Pancreas (tissue), 10 donors: ENCODE measurements at regions not wholly inside any gene's neighbourhood (a gene's known extent, or its start where the extent isn't known, plus 50 kb on each side); places are given as distances from the start of the nearest gene placed in this dataset.

ENCODE experiments used
- ATAC-seq, 4 donors: fragments of 200-7000 bp; cut with Tn5 transposase; one replicate each; pipeline versions ENCODE4 v1.8.0 to v1.9.1; 2020; ENCODE audit warnings: mild to moderate bottlenecking in 4 of 4, moderate library complexity in 4 of 4
- DNase-seq, 6 donors: peaks; one replicate each; pipeline ENCODE4 v3.0.0-alpha.2; 2020
- FAIRE-seq: peaks from 2 replicates; lab custom pipeline; 2012; peaks lifted over from hg19 to GRCh38; lab: Jason Lieb, UNC
- H3K27ac ChIP-seq, 4 donors: fragments of 200-600 bp; sonication (generic); 1 replicate in 3 of 4; 2 replicates in 1 of 4; pipeline versions ENCODE4 v1.5.0 to v1.8.0; 2020
- H3K27me3 ChIP-seq, 4 donors: fragments of 200-600 bp; one replicate each; pipeline ENCODE4 v1.8.0; 2021
- H3K36me3 ChIP-seq, 3 donors: fragments of 200-600 bp; sonication (generic) in 1 of 3; one replicate each; pipeline versions ENCODE4 v1.5.0 to v1.8.0; 2020 to 2021
- H3K4me1 ChIP-seq, 3 donors: fragments of 200-600 bp; one replicate each; pipeline ENCODE4 v1.8.0; 2021
- H3K4me3 ChIP-seq, 4 donors: fragments of 200-600 bp; sonication (generic) in 2 of 4; one replicate each; pipeline versions ENCODE4 v1.5.0 to v1.8.0; 2020 to 2021
- H3K9me3 ChIP-seq, 4 donors: fragments of 200-600 bp; one replicate each; pipeline ENCODE4 v1.8.0; 2021
- CTCF ChIP-seq, 4 donors: fragments of 200-600 bp; sonication (generic) in 3 of 4; IDR thresholded peaks; one replicate each; pipeline versions ENCODE4 v1.5.0 to v1.8.0; 2021; ENCODE audit warnings: antibody characterized with exemption in 4 of 4
- WGBS, 2 donors: extraction: QIAGEN DNeasy Blood & Tissue Kit; methylation state at CpG; one replicate each; pipeline ENCODE4 v1.1.7; 2013; 5-methylcytosine and 5-hydroxymethylcytosine counted together
- intact Hi-C, 3 donors: fragments of 100-400 bp; cut with DNase I; formaldehyde crosslinking; loops; one replicate each; pipeline versions ENCODE4 v1.11.1 to v1.14.2; 2022
- donor health status: healthy with polysubstance abuse.
- donor health status: DM: no; HTN: no; CAD: no; lungs with moderate emphysema.
- donor health status: DM: no; HTN: no; CAD: no.
- donor health status: control.
- donor health status: control.
- donor health status: Bipolar disorder and iron deficiency.
- donor health status: DM: yes; HTN: yes; CAD: no.
- donor health status: DM: no; HTN: no; CAD: no.
- donor health status: DM: no; HTN: no; CAD: no.
- donor health status: DM: yes; HTN: yes; CAD: no.

DNA sequence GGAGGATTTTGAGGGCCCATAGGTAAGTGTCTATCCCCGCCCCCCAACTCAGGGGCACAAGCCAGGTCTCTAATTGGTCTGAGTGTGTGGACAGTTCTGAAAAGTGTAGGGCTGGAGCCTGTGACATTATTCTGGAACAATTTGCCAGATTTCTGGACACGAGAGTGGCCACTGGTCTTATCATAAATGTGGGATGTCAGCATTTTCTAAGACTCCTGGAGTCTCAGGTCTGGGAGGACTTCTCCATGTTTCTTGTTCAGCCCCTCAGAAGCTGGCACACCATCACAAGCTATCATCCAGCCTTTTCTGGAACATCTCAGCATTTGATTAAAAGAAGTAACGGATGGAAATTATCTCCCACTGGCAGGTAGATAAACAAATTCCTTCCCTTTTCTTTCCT is 141.4 kb downstream of the SEC61B start:
- intact Hi-C loops, result no loop called here
- H3K4me1 ChIP-seq, result no peaks in the 10 kb centered on the region
- no peak overlapping the region for H3K27ac ChIP-seq
- TF ChIP-seq CTCF (IDR thresholded peaks at IDR 0.05), result no peak
- ATAC-seq, result no peak
- 53 to 63% methylated on average over 3 of the region's 3 CpGs for WGBS, 2 donors
- no peak for FAIRE-seq
- no peak overlapping the region for H3K4me3 ChIP-seq
- DNase-seq, result no peak
- no peaks in the 10 kb centered on the region for H3K27me3 ChIP-seq
- H3K36me3 ChIP-seq, result no peaks in the 10 kb centered on the region
- no peaks in the 10 kb centered on the region for H3K9me3 ChIP-seq

DNA sequence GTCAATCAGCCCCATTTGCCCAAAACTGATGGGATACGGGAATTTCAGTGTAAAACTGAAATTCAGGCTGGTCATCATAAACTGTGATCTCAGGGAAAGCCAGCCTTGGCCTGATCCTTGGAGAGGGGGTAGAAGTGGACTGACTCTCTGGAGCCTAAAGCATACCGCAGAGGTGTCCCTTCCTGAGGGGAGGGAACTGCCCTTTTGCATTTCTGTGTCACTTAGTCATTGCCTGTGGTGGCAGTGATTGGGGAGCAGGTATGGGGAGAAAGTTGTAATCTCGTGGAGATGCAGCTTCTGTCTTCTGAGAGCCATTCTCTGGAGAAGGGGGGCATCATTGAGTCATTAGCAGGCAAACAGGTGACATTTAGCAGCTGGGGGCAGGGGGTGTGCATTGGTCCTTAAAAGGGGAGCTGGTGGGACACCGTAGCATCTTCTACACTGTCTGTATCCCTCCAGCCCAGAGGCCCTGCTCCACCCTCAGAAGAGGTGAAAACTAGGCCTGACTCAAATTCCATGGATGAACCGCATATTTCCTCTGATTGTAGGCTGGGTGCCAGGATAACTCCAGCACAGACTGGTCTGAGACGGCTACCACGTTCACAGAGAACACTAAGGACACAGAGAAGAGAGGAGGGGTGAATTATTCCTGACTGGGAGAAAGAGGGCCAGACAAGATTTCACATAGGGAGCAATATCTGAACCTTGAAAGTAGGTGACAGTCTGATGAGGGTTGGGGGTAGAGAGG is 143.3 kb downstream of the SEC61B start:
- Histone ChIP-seq H3K9me3 (no peaks in the 10 kb centered on the region), H3K4me3 (no peak overlapping the region), H3K27me3 (no peaks in the 10 kb centered on the region), H3K27ac (no peak overlapping the region), H3K36me3 (no peaks in the 10 kb centered on the region), H3K4me1 (no peaks in the 10 kb centered on the region)
- no peak for DNase-seq
- intact Hi-C loops, result no loop called here
- ATAC-seq, result no peak
- WGBS, 2 donors, result 66 to 67% methylated on average over 7 of the region's 7 CpGs
- FAIRE-seq, result no peak
- no peak for TF ChIP-seq CTCF (IDR thresholded peaks at IDR 0.05)

GRCh38 chr9:99366183-99366582 is 144.1 kb downstream of the SEC61B start:
- ATAC-seq (no peak), DNase-seq (no peak), FAIRE-seq (no peak)
- H3K27me3 ChIP-seq, result no peaks in the 10 kb centered on the region
- H3K4me1 ChIP-seq, result no peaks in the 10 kb centered on the region
- no peaks in the 10 kb centered on the region for H3K36me3 ChIP-seq
- TF ChIP-seq CTCF (IDR thresholded peaks at IDR 0.05), result no peak
- no peak overlapping the region for H3K4me3 ChIP-seq
- no peak overlapping the region for H3K27ac ChIP-seq
- H3K9me3 ChIP-seq, result no peaks in the 10 kb centered on the region
- WGBS, 2 donors, result 71 to 87% methylated on average over 9 of the region's 9 CpGs
- intact Hi-C loops, result no loop called here

DNA sequence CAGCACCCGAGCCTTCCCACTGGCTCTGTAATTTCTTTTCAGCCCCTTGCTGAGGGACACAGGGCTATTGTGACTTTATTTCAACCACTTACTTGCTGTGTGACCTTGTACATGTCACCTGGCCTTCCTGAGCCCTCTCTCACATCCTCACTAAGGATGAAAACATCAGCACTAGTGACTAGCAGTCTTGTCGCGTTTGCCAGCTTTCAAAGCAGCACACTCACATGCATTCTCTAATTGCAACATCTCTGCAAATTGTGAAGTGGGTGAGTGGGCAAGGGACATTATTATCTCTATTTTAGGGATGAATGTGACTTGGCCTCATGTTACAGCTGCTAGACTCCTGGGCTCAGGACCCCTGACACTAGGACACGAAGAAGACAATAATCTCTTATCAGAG is 144.5 kb downstream of the SEC61B start:
- no peak for TF ChIP-seq CTCF (IDR thresholded peaks at IDR 0.05)
- Histone ChIP-seq H3K27me3 (no peaks in the 10 kb centered on the region), H3K4me3 (no peak overlapping the region), H3K4me1 (no peaks in the 10 kb centered on the region), H3K27ac (no peak overlapping the region), H3K36me3 (no peaks in the 10 kb centered on the region), H3K9me3 (no peaks in the 10 kb centered on the region)
- DNase-seq (no peak), FAIRE-seq (no peak), ATAC-seq (no peak)
- WGBS, 2 donors, result 79 to 88% methylated on average over 4 of the region's 4 CpGs
- intact Hi-C loops, result no loop called here
